Stimulated activated CD4-positive, alpha-beta T cell treated with anti-CD3 and anti-CD28 coated beads, Interleukin-2, amount 100 ng/mL, for 48 hours (primary cell): ENCODE measurements at regions not wholly inside any gene's neighbourhood (a gene's known extent, or its start where the extent isn't known, plus 50 kb on each side); places are given as distances from the start of the nearest gene placed in this dataset.
"Not testable (repeated sequence)": the region's sequence is repeated elsewhere in the genome, so short reads cannot be mapped to it uniquely, and the experiment has no call there.

Experiments used
- DNase-seq, 2 donors: peaks; one replicate each; pipeline ENCODE4 v3.0.0-alpha.2; 2020

DNA sequence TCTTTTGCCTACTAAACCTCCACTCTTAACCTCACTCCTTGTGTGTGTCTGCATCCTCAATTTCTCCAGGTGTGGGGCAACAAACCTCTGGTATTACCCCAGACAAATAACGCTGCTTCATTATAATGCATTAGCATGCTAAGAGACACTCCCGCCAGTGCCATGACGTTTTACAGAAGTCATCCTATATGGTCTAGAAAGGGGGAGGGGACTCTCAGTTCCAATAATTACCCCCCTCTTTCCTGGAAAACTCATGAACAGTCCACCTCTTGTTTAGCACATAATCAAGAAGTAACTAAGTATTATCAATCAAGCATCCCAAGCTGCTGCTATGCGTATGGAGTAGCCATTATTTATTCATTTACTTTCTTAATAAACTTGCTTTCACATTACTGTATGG lies 364.5 kb downstream of the TYW1 start:
- DNase-seq, result no peak

GRCh38 chr7:67364441-67365017 lies 367.9 kb downstream of the TYW1 start:
- DNase-seq, result no peak

- DNase-seq, result peak; percentile 49 to 54
Observed at GRCh38 chr7:67371429-67372305, 375.0 kb downstream of the TYW1 start.

DNA sequence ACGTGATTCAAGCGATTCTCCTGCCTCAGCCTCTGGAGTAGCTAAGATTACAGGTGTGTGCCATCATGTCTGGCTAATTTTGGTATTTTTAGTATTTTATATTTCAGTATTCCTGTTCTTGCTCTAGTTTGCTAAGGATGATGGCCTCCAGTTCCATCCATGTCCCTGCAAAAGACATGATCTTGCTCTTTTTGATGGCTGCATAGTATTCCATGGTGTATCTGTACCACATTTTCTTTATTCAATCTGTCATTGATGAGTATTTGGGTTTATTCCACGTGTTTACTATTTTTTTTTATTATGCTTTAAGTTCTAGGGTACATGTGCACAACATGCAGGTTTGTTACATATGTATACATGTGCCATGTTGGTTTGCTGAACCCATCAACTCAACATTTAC lies 376.8 kb downstream of the TYW1 start:
- DNase-seq, result not testable (repeated sequence)

- DNase-seq, result no peak
Observed at GRCh38 chr7:67375427-67375826, 378.8 kb downstream of the TYW1 start.

- DNase-seq, result peak; percentile 45 to 63
Observed at GRCh38 chr7:67377939-67378862, 381.6 kb downstream of the TYW1 start.

DNA sequence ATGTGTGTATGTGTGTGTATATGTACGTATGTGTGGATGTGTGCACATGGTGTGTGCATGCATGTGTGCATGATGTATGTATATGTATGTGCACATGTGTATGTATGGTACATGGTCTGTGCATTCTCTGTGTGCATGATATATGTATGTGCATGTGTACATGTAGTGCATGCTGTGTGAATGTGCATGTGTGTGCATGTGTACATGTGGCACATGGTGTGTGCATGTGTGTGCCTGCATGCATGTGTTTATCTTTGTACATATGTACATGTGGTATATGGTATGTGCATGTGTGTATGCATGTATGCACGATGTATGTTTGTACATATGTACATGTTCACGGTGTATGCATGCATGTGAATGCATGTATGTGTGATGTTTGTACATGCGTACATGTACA lies 383.7 kb downstream of the TYW1 start:
- DNase-seq, result no peak

- DNase-seq, result no peak
Observed at GRCh38 chr7:67380858-67381257, 384.2 kb downstream of the TYW1 start.

GRCh38 chr7:67387851-67388250 lies 391.2 kb downstream of the TYW1 start:
- DNase-seq, result no peak

DNA sequence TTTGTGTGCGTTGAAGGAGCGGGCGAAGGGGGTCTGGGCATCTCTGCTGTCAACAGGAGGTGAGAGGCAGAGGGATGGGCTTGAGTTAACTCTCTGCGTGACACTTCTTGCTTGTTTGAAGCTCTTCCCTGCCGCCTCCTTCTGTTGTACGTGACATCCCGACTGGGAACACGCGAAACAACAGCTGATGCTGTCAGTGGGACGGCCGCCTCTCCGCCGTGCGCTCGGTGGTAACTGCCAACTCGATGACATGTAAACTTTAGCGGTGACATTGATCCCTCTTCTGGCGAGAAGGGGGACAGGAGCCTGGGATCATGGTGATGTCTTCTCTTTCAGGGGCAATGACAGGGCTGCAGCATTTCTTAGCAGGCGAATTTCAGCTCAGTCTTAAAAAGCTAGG lies 394.5 kb downstream of the TYW1 start:
- DNase-seq, result no peak

- no peak for DNase-seq
Observed at GRCh38 chr7:67392596-67393438, 396.2 kb downstream of the TYW1 start.

- no peak for DNase-seq
Observed at GRCh38 chr7:67393903-67394302, 397.3 kb downstream of the TYW1 start.

GRCh38 chr7:67398916-67399315 lies 402.3 kb downstream of the TYW1 start:
- no peak for DNase-seq

- DNase-seq, result no peak
Observed at GRCh38 chr7:67401492-67401891, 404.9 kb downstream of the TYW1 start.

DNA sequence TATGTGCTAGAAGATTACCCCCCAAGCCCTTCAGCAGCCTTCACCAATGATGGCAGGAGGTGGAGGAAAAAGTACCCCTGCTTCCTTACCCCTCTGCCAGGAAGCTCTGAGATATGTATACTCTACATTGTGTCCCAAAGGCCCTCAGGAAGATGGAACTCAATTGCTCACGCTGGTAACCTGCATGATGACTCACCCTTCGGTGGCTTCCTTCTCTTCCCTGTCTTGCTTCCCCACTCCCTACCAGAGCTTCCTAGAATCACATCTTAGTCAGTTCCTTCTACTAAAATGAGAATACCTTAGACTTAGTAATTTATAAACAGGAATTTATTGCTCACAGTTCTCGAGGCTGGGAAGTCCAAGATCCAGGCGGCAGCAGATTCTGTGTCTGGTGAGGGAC lies 405.6 kb downstream of the TYW1 start:
- DNase-seq, result no peak

- no peak for DNase-seq
Observed at GRCh38 chr7:67406976-67407375, 410.3 kb downstream of the TYW1 start.

- no peak for DNase-seq
Observed at GRCh38 chr7:67407392-67408071, 410.9 kb downstream of the TYW1 start.

- DNase-seq, result no peak
Observed at GRCh38 chr7:67408109-67408508, 411.5 kb downstream of the TYW1 start.

GRCh38 chr7:67413670-67414069 lies 417.0 kb downstream of the TYW1 start:
- no peak for DNase-seq

- DNase-seq, result no peak
Observed at GRCh38 chr7:67414858-67415257, 418.2 kb downstream of the TYW1 start.

DNA sequence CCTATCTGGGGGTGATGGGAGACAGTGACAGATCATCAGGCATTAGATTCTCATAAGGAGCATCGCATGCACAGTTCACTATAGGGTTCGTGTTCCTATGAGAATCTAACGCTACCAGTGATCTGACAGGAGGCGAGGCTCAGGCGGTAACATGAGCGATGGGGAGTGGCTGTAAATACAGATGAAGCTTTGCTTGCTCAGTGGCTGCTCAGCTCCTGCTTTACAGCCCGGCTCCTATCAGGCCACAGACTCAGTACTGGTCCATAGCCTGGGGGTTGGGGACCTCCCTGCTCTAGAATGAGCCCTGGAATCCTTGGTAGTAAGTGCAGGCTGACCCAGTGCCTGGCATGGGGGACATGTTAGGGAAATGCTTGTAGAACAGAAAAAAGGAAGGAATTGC lies 426.0 kb downstream of the TYW1 start:
- DNase-seq, result no peak

GRCh38 chr7:67423065-67423464 lies 426.4 kb downstream of the TYW1 start:
- DNase-seq, result no peak
